ENCODE measurements at regions not wholly inside any gene's neighbourhood (a gene's known extent, or its start where the extent isn't known, plus 50 kb on each side); places are given as distances from the start of the nearest gene placed in this dataset.

DNA sequence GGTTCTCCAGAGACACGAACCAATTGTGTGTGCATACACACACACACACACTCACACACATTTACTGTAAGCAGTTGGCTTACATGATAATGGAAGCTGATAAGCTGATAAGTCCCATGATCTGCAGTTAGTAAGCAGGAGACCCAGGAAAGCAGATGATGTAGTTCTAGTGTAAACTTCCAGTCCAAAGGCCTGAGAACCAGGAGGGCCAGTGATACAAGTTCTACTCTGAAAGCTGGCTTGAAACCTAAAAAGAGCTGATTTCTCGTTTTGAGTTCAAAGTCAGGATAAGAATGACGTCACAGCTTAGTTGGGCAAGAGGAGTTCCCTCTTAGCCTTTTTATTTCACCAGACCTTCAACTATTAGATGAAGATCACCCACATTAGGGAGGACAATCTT lies 558.8 kb upstream of the PIK3C3 start:
- TF ChIP-seq, protein P1, sequence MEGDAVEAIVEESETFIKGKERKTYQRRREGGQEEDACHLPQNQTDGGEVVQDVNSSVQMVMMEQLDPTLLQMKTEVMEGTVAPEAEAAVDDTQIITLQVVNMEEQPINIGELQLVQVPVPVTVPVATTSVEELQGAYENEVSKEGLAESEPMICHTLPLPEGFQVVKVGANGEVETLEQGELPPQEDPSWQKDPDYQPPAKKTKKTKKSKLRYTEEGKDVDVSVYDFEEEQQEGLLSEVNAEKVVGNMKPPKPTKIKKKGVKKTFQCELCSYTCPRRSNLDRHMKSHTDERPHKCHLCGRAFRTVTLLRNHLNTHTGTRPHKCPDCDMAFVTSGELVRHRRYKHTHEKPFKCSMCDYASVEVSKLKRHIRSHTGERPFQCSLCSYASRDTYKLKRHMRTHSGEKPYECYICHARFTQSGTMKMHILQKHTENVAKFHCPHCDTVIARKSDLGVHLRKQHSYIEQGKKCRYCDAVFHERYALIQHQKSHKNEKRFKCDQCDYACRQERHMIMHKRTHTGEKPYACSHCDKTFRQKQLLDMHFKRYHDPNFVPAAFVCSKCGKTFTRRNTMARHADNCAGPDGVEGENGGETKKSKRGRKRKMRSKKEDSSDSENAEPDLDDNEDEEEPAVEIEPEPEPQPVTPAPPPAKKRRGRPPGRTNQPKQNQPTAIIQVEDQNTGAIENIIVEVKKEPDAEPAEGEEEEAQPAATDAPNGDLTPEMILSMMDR (IDR thresholded peaks at IDR 0.05; ENCODE audit: control extremely low read depth in 1 of 3, insufficient read depth in 1 of 3, low read depth in 1 of 3, low read length in 3 of 3), result no peak
- no peak for TF ChIP-seq SIN3A (conservative IDR thresholded peaks at IDR 0.05 in 1 of 2, IDR thresholded peaks at IDR 0.05 in 1 of 2; ENCODE audit: low read depth in 1 of 2, low read length in 2 of 2)
- no peak for TF ChIP-seq POLR2A (IDR thresholded peaks at IDR 0.05; ENCODE audit: control extremely low read depth in 1 of 2, low read depth in 2 of 2, low read length in 2 of 2)
- TF ChIP-seq SIRT6 (IDR thresholded peaks at IDR 0.05; ENCODE audit: low read length), result no peak
- no peak for TF ChIP-seq EP300 (IDR thresholded peaks at IDR 0.05; ENCODE audit: borderline replicate concordance in 1 of 2, low read depth in 2 of 2, low read length in 2 of 2)
- TF ChIP-seq, protein P2, sequence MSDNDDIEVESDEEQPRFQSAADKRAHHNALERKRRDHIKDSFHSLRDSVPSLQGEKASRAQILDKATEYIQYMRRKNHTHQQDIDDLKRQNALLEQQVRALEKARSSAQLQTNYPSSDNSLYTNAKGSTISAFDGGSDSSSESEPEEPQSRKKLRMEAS (IDR thresholded peaks at IDR 0.05), result no peak

Measured in H1 (cell line).